Trophoblast cell (in vitro differentiated cells and primary cell): ENCODE measurements at regions not wholly inside any gene's neighbourhood (a gene's known extent, or its start where the extent isn't known, plus 50 kb on each side); places are given as distances from the start of the nearest gene placed in this dataset.

Experiments
- DNase-seq, 2 donors: peaks; one replicate each; pipeline ENCODE4 v3.0.0-alpha.2; 2016
- H2AFZ ChIP-seq: 2 replicates; pipeline ENCODE4 v1.6.1; 2013; ENCODE audit warnings: low read length, moderate library complexity, mild to moderate bottlenecking; ENCODE audit not compliant: insufficient read depth, poor library complexity
- H2AK5ac ChIP-seq: 2 replicates; pipeline ENCODE4 v1.6.1; 2013; ENCODE audit warnings: mild to moderate bottlenecking, low read length
- H2BK120ac ChIP-seq: 2 replicates; pipeline ENCODE4 v1.6.1; 2013; ENCODE audit warnings: low read length, mild to moderate bottlenecking, moderate library complexity; ENCODE audit not compliant: insufficient read depth, poor library complexity
- H2BK12ac ChIP-seq: 2 replicates; pipeline ENCODE4 v1.6.1; 2013; ENCODE audit warnings: mild to moderate bottlenecking, low read length, moderate library complexity
- H2BK5ac ChIP-seq: 2 replicates; pipeline ENCODE4 v1.6.1; 2013; ENCODE audit warnings: low read length, low read depth, moderate library complexity, mild to moderate bottlenecking; ENCODE audit not compliant: poor library complexity
- H3K14ac ChIP-seq: 2 replicates; pipeline ENCODE4 v1.6.1; 2013; ENCODE audit warnings: mild to moderate bottlenecking, low read length
- H3K18ac ChIP-seq: 2 replicates; pipeline ENCODE4 v1.6.1; 2013; ENCODE audit warnings: mild to moderate bottlenecking, low read length
- H3K23ac ChIP-seq: 2 replicates; pipeline ENCODE4 v1.6.1; 2013; ENCODE audit warnings: low read length
- H3K27ac ChIP-seq: 2 replicates; pipeline ENCODE4 v1.5.1; 2013; ENCODE audit warnings: low read depth, mild to moderate bottlenecking, inconsistent platforms, low read length, moderate library complexity
- H3K27me3 ChIP-seq: 2 replicates; pipeline ENCODE4 v1.6.1; 2013; ENCODE audit warnings: inconsistent platforms, mild to moderate bottlenecking, low read length, moderate library complexity; ENCODE audit not compliant: insufficient read depth
- H3K36me3 ChIP-seq, 2 experiments: 1 replicate in 1 of 2; 2 replicates in 1 of 2; pipeline ENCODE4 v1.6.1; 2013; ENCODE audit warnings: low read length in 2 of 2, mild to moderate bottlenecking in 2 of 2, moderate library complexity in 1 of 2; ENCODE audit not compliant: insufficient read depth in 2 of 2, control insufficient read depth in 1 of 2
- H3K4ac ChIP-seq: 2 replicates; pipeline ENCODE4 v1.6.1; 2013; ENCODE audit warnings: low read depth, mild to moderate bottlenecking, low read length, moderate library complexity
- H3K4me1 ChIP-seq, 2 experiments: 1 replicate in 1 of 2; 2 replicates in 1 of 2; pipeline ENCODE4 v1.6.1; 2013; ENCODE audit warnings: low read length in 2 of 2, mild to moderate bottlenecking in 2 of 2, moderate library complexity in 1 of 2; ENCODE audit not compliant: insufficient read depth in 2 of 2, control insufficient read depth in 1 of 2
- H3K4me2 ChIP-seq: 2 replicates; pipeline ENCODE4 v1.6.1; 2013; ENCODE audit warnings: inconsistent platforms, mild to moderate bottlenecking, low read length, moderate library complexity
- H3K4me3 ChIP-seq: 2 replicates; pipeline ENCODE4 v1.5.1; 2013; ENCODE audit warnings: mild to moderate bottlenecking, low read depth, low read length, inconsistent platforms
- H3K79me1 ChIP-seq: one replicate; pipeline ENCODE4 v1.6.1; 2013; ENCODE audit warnings: low read length
- H3K79me2 ChIP-seq: 2 replicates; pipeline ENCODE4 v1.6.1; 2013; ENCODE audit warnings: low read length, mild to moderate bottlenecking; ENCODE audit not compliant: control insufficient read depth, insufficient read depth, poor library complexity
- H3K9ac ChIP-seq: 2 replicates; pipeline ENCODE4 v1.6.1; 2013; ENCODE audit warnings: mild to moderate bottlenecking, low read length
- H3K9me3 ChIP-seq: 2 replicates; pipeline ENCODE4 v1.6.1; 2013; ENCODE audit warnings: low read depth, mild to moderate bottlenecking, control low read depth, inconsistent platforms, low read length; ENCODE audit not compliant: insufficient read depth
- H4K12ac ChIP-seq: 2 replicates; pipeline ENCODE4 v1.6.1; 2013; ENCODE audit warnings: low read depth, mild to moderate bottlenecking, low read length, moderate library complexity
- H4K8ac ChIP-seq: 2 replicates; pipeline ENCODE4 v1.6.1; 2013; ENCODE audit warnings: low read depth, mild to moderate bottlenecking, low read length, moderate library complexity
- H4K91ac ChIP-seq: one replicate; pipeline ENCODE4 v1.6.1; 2013; ENCODE audit warnings: low read depth, mild to moderate bottlenecking, low read length, moderate library complexity
- WGBS: extraction: QIAGEN DNeasy Blood & Tissue Kit; methylation state at CpG from one replicate; pipeline ENCODE4 v1.1.7; 2013; ENCODE audit warnings: missing lambda C conversion rate; ENCODE audit not compliant: insufficient read length, insufficient coverage; ENCODE audit errors: extremely low coverage; 5-methylcytosine and 5-hydroxymethylcytosine counted together

- DNase-seq: peak; percentile 51 to 66
- Histone ChIP-seq H3K79me1 (no peaks in the 10 kb centered on the region), H4K8ac (no peak overlapping the region), H2AFZ (no peak overlapping the region), H3K4ac (no peak overlapping the region), H3K9ac (no peak overlapping the region), H3K79me2 (no peaks in the 10 kb centered on the region), H4K91ac (no peak overlapping the region), H3K36me3 (no peaks in the 10 kb centered on the region), H2AK5ac (no peak overlapping the region), H2BK5ac (no peak overlapping the region), H2BK120ac (no peak overlapping the region), H2BK12ac (no peak overlapping the region), H3K9me3 (no peaks in the 10 kb centered on the region), H3K27me3 (no peaks in the 10 kb centered on the region), H3K27ac (no peak overlapping the region), H4K12ac (no peak overlapping the region), H3K4me2 (no peak overlapping the region), H3K4me1 (peaks cover 6% of the 10 kb centered on the region in 2 experiments), H3K4me3 (no peak overlapping the region), H3K18ac (no peak overlapping the region), H3K14ac (no peak overlapping the region), H3K23ac (no peak overlapping the region)
- no CpG with 5 or more reads among the region's 5 CpGs for WGBS
These were observed 146.1 kb downstream of the AQP9 start for GRCh38 chr15:58284293-58284692.

GRCh38 chr15:58285212-58285920, 146.4 kb upstream of the LIPC start:
- H3K9me3 ChIP-seq: no peaks in the 10 kb centered on the region
- H3K4me3 ChIP-seq: no peak overlapping the region
- H3K4ac ChIP-seq: no peak overlapping the region
- H3K14ac ChIP-seq: no peak overlapping the region
- H3K36me3 ChIP-seq: no peaks in the 10 kb centered on the region
- no peak overlapping the region for H3K18ac ChIP-seq
- no peak overlapping the region for H2AFZ ChIP-seq
- no peak overlapping the region for H3K4me2 ChIP-seq
- no peak overlapping the region for H3K27ac ChIP-seq
- no peak overlapping the region for H2BK12ac ChIP-seq
- H4K12ac ChIP-seq: no peak overlapping the region
- H3K27me3 ChIP-seq: no peaks in the 10 kb centered on the region
- H3K23ac ChIP-seq: no peak overlapping the region
- H4K91ac ChIP-seq: no peak overlapping the region
- H3K4me1 ChIP-seq: peaks cover 6% of the 10 kb centered on the region in 2 experiments
- no peak overlapping the region for H3K9ac ChIP-seq
- no peak overlapping the region for H2BK120ac ChIP-seq
- no peak for DNase-seq
- no peak overlapping the region for H2BK5ac ChIP-seq
- no CpG with 5 or more reads among the region's 11 CpGs for WGBS
- no peak overlapping the region for H4K8ac ChIP-seq
- no peak overlapping the region for H2AK5ac ChIP-seq
- H3K79me1 ChIP-seq: no peaks in the 10 kb centered on the region
- no peaks in the 10 kb centered on the region for H3K79me2 ChIP-seq

- Histone ChIP-seq H3K4ac (no peak overlapping the region), H3K4me3 (no peak overlapping the region), H3K79me2 (no peaks in the 10 kb centered on the region), H3K79me1 (no peaks in the 10 kb centered on the region), H2AK5ac (no peak overlapping the region), H2BK120ac (no peak overlapping the region), H3K14ac (no peak overlapping the region), H2AFZ (no peak overlapping the region), H2BK12ac (no peak overlapping the region), H4K8ac (no peak overlapping the region), H3K27me3 (no peaks in the 10 kb centered on the region), H4K12ac (no peak overlapping the region), H3K9me3 (no peaks in the 10 kb centered on the region), H4K91ac (no peak overlapping the region), H3K23ac (no peak overlapping the region), H3K36me3 (no peaks in the 10 kb centered on the region), H3K9ac (no peak overlapping the region), H3K4me2 (no peak overlapping the region), H3K27ac (no peak overlapping the region), H3K4me1 (peaks cover 6% of the 10 kb centered on the region in 2 experiments), H2BK5ac (no peak overlapping the region), H3K18ac (no peak overlapping the region)
- no peak for DNase-seq
- WGBS: no CpG with 5 or more reads among the region's 2 CpGs
These were observed 145.9 kb upstream of the LIPC start for GRCh38 chr15:58285921-58286278.

GRCh38 chr15:58286523-58286922, 145.3 kb upstream of the LIPC start:
- H3K79me1 ChIP-seq: no peaks in the 10 kb centered on the region
- DNase-seq: no peak

More at GRCh38 chr15:58286523-58286922, 145.3 kb upstream of the LIPC start:
- Histone ChIP-seq H2AFZ (no peak overlapping the region), H2BK5ac (no peak overlapping the region), H3K4me1 (peaks cover 6% of the 10 kb centered on the region in 2 experiments), H3K36me3 (no peaks in the 10 kb centered on the region), H3K4ac (no peak overlapping the region), H3K9ac (no peak overlapping the region), H4K91ac (no peak overlapping the region), H3K79me2 (no peaks in the 10 kb centered on the region), H3K18ac (no peak overlapping the region), H3K27ac (no peak overlapping the region), H3K27me3 (no peaks in the 10 kb centered on the region), H3K9me3 (no peaks in the 10 kb centered on the region), H2AK5ac (no peak overlapping the region), H3K4me3 (no peak overlapping the region), H3K14ac (no peak overlapping the region), H2BK120ac (no peak overlapping the region), H4K12ac (no peak overlapping the region), H3K4me2 (no peak overlapping the region), H3K23ac (no peak overlapping the region), H2BK12ac (no peak overlapping the region), H4K8ac (no peak overlapping the region)
- WGBS: no CpG with 5 or more reads among the region's 4 CpGs
